SU-DHL-6 (cell line): ENCODE measurements at regions not wholly inside any gene's neighbourhood (a gene's known extent, or its start where the extent isn't known, plus 50 kb on each side); places are given as distances from the start of the nearest gene placed in this dataset.

Experiments used
- H2AFZ ChIP-seq: fragments of 200-600 bp; sonication (generic); 2 replicates; pipeline ENCODE4 v1.6.1; 2014; ENCODE audit warnings: low read depth, mild to moderate bottlenecking, moderate library complexity, mixed read lengths, antibody characterized with exemption, low read length; ENCODE audit not compliant: severe bottlenecking
- H3F3A ChIP-seq: fragments of 200-600 bp; shearing (Covaris generic); 2 replicates; pipeline ENCODE4 v1.6.0; 2016; ENCODE audit warnings: antibody characterized with exemption, mild to moderate bottlenecking; ENCODE audit not compliant: insufficient read depth
- H3K27ac ChIP-seq: fragments of 200-600 bp; sonication (generic); 2 replicates; pipeline ENCODE4 v1.5.1; 2016; ENCODE audit warnings: low read depth, mild to moderate bottlenecking, low read length, moderate library complexity, mixed read lengths
- H3K27me3 ChIP-seq: fragments of 200-600 bp; sonication (generic), shearing (Covaris generic); 2 replicates; pipeline ENCODE4 v1.6.0; 2014; ENCODE audit warnings: mild to moderate bottlenecking, low read length
- H3K36me3 ChIP-seq: fragments of 200-600 bp; sonication (generic); 2 replicates; pipeline ENCODE4 v1.6.1; 2014; ENCODE audit warnings: mild to moderate bottlenecking, low read length, mixed read lengths
- H3K4me2 ChIP-seq: fragments of 300-600, 200-600 bp; shearing (Covaris generic), sonication (generic); 2 replicates; pipeline ENCODE4 v1.6.0; 2014; ENCODE audit warnings: low read length, low read depth, mild to moderate bottlenecking; ENCODE audit not compliant: poor library complexity, severe bottlenecking
- H3K4me3 ChIP-seq: fragments of 200-600 bp; sonication (generic); 2 replicates; pipeline ENCODE4 v1.5.1; 2014; ENCODE audit warnings: antibody characterized with exemption, low read length, mild to moderate bottlenecking, mixed read lengths; ENCODE audit not compliant: insufficient read depth, poor library complexity, severe bottlenecking
- H3K79me2 ChIP-seq: fragments of 200-600 bp; sonication (generic); 2 replicates; pipeline ENCODE4 v1.6.1; 2014; ENCODE audit warnings: mild to moderate bottlenecking, low read length, moderate library complexity; ENCODE audit not compliant: insufficient read depth
- H3K9ac ChIP-seq: fragments of 200-600 bp; sonication (generic); 2 replicates; pipeline ENCODE4 v1.7.0; 2014; ENCODE audit warnings: mild to moderate bottlenecking, low read length
- H3K9me2 ChIP-seq: fragments of 200-600 bp; sonication (generic); replicated peaks from 2 replicates; pipeline ENCODE4 v1.6.1; 2014; ENCODE audit warnings: low read length; ENCODE audit not compliant: insufficient read depth
- H3K9me3 ChIP-seq: fragments of 200-600 bp; sonication (generic); 2 replicates; pipeline ENCODE4 v1.6.1; 2014; ENCODE audit warnings: low read length, mixed read lengths; ENCODE audit not compliant: insufficient read depth
- H4K20me1 ChIP-seq: fragments of 200-600 bp; sonication (generic); 2 replicates; pipeline ENCODE4 v1.6.1; 2014; ENCODE audit warnings: low read depth, mild to moderate bottlenecking, antibody characterized with exemption, low read length, moderate library complexity, mixed read lengths
- CTCF ChIP-seq: fragments of 200-600 bp; sonication (generic); IDR thresholded peaks from one replicate; pipeline ENCODE4 v1.5.1; 2017; ENCODE audit warnings: antibody characterized with exemption, mild to moderate bottlenecking, low read length, moderate library complexity; ENCODE audit not compliant: insufficient read depth, poor library complexity, severe bottlenecking
- EZH2phosphoT487 ChIP-seq: fragments of 200-600 bp; sonication (generic), shearing (Covaris generic); conservative IDR thresholded peaks from 2 replicates; pipeline ENCODE4 v1.6.1; 2018; ENCODE audit warnings: mild to moderate bottlenecking, antibody characterized with exemption, low read length, moderate library complexity, mixed read lengths

GRCh38 chr11:45400591-45400990 is 114.5 kb upstream of the SYT13 start:
- no peak for TF ChIP-seq CTCF
- TF ChIP-seq EZH2phosphoT487 = no peak
- Histone ChIP-seq H3K4me3 (no peak overlapping the region), H3K36me3 (no peaks in the 10 kb centered on the region), H3K9ac (no peak overlapping the region), H3K9me2 (no peaks in the 10 kb centered on the region), H3K79me2 (no peaks in the 10 kb centered on the region), H3K27me3 (no peaks in the 10 kb centered on the region), H3K4me2 (no peak overlapping the region), H3K9me3 (no peaks in the 10 kb centered on the region), H2AFZ (no peak overlapping the region), H4K20me1 (no peaks in the 10 kb centered on the region), H3F3A (no peaks in the 10 kb centered on the region), H3K27ac (no peak overlapping the region)

GRCh38 chr11:45399166-45399565 is 113.0 kb upstream of the SYT13 start:
- no peaks in the 10 kb centered on the region for H3K36me3 ChIP-seq
- no peak overlapping the region for H2AFZ ChIP-seq
- H3F3A ChIP-seq = no peaks in the 10 kb centered on the region
- H3K9me3 ChIP-seq = no peaks in the 10 kb centered on the region
- no peaks in the 10 kb centered on the region for H3K27me3 ChIP-seq
- no peak overlapping the region for H3K4me2 ChIP-seq
- TF ChIP-seq EZH2phosphoT487 = no peak
- TF ChIP-seq CTCF = no peak
- no peak overlapping the region for H3K9ac ChIP-seq
- no peaks in the 10 kb centered on the region for H4K20me1 ChIP-seq
- H3K9me2 ChIP-seq = no peaks in the 10 kb centered on the region
- no peak overlapping the region for H3K27ac ChIP-seq
- no peaks in the 10 kb centered on the region for H3K79me2 ChIP-seq
- no peak overlapping the region for H3K4me3 ChIP-seq

- Histone ChIP-seq H2AFZ (no peak overlapping the region), H3K4me2 (no peak overlapping the region), H3K9ac (no peak overlapping the region), H3K4me3 (no peak overlapping the region), H4K20me1 (no peaks in the 10 kb centered on the region), H3K27ac (no peak overlapping the region), H3K79me2 (no peaks in the 10 kb centered on the region), H3F3A (no peaks in the 10 kb centered on the region), H3K36me3 (no peaks in the 10 kb centered on the region), H3K9me3 (no peaks in the 10 kb centered on the region), H3K27me3 (no peaks in the 10 kb centered on the region), H3K9me2 (no peaks in the 10 kb centered on the region)
- no peak for TF ChIP-seq EZH2phosphoT487
- TF ChIP-seq CTCF = no peak
Measured at GRCh38 chr11:45398325-45398724, 112.2 kb upstream of the SYT13 start.

- H3K36me3 ChIP-seq = no peaks in the 10 kb centered on the region
- no peaks in the 10 kb centered on the region for H3K9me3 ChIP-seq
- H4K20me1 ChIP-seq = no peaks in the 10 kb centered on the region
- no peaks in the 10 kb centered on the region for H3K27me3 ChIP-seq
- H3K79me2 ChIP-seq = no peaks in the 10 kb centered on the region
- H3K4me2 ChIP-seq = no peak overlapping the region
- no peak overlapping the region for H3K9ac ChIP-seq
- no peaks in the 10 kb centered on the region for H3F3A ChIP-seq
- no peak overlapping the region for H2AFZ ChIP-seq
- no peaks in the 10 kb centered on the region for H3K9me2 ChIP-seq
- H3K4me3 ChIP-seq = no peak overlapping the region
- no peak overlapping the region for H3K27ac ChIP-seq
- TF ChIP-seq EZH2phosphoT487 = no peak
- no peak for TF ChIP-seq CTCF
Measured at GRCh38 chr11:45396394-45396793, 110.3 kb upstream of the SYT13 start.
